ENCODE measurements at regions not wholly inside any gene's neighbourhood (a gene's known extent, or its start where the extent isn't known, plus 50 kb on each side); places are given as distances from the start of the nearest gene placed in this dataset.

GRCh38 chr9:108516391-108516790 is 339.4 kb downstream of the ACTL7B start:
- H3K9me3 Mint-ChIP-seq, result peaks cover 3% of the 10 kb centered on the region
- H3K27ac Mint-ChIP-seq, result no peak overlapping the region
- peaks cover 2% of the 10 kb centered on the region for H3K27me3 Mint-ChIP-seq
- DNase-seq (no peak), ATAC-seq (no peak)
- no peaks in the 10 kb centered on the region for H3K36me3 Mint-ChIP-seq (ENCODE audit: low read depth)
- no peak overlapping the region for H3K4me3 Mint-ChIP-seq
- H3K4me1 Mint-ChIP-seq, result no peaks in the 10 kb centered on the region

- H3K9me3 Mint-ChIP-seq, result peaks cover 3% of the 10 kb centered on the region
Measured at GRCh38 chr9:108515856-108516255, 339.9 kb downstream of the ACTL7B start.

GRCh38 chr9:108512426-108513173 is 343.2 kb downstream of the ACTL7B start:
- Mint-ChIP-seq H3K9me3 (peaks cover 8% of the 10 kb centered on the region), H3K36me3 (ENCODE audit: low read depth) (no peaks in the 10 kb centered on the region), H3K27me3 (peaks cover 2% of the 10 kb centered on the region), H3K4me3 (no peak overlapping the region), H3K27ac (no peak overlapping the region), H3K4me1 (no peaks in the 10 kb centered on the region)
- ATAC-seq (no peak), DNase-seq (no peak)

More at GRCh38 chr9:108515856-108516255, 339.9 kb downstream of the ACTL7B start:
- peaks cover 2% of the 10 kb centered on the region for H3K27me3 Mint-ChIP-seq
- H3K4me1 Mint-ChIP-seq, result no peaks in the 10 kb centered on the region
- H3K27ac Mint-ChIP-seq, result no peak overlapping the region
- H3K36me3 Mint-ChIP-seq (ENCODE audit: low read depth), result no peaks in the 10 kb centered on the region
- no peak overlapping the region for H3K4me3 Mint-ChIP-seq
- DNase-seq (no peak), ATAC-seq (no peak)

GRCh38 chr9:108511307-108511706 is 344.5 kb downstream of the ACTL7B start:
- H3K4me3 Mint-ChIP-seq, result no peak overlapping the region
- no peak overlapping the region for H3K27ac Mint-ChIP-seq
- H3K4me1 Mint-ChIP-seq, result no peaks in the 10 kb centered on the region
- no peaks in the 10 kb centered on the region for H3K36me3 Mint-ChIP-seq (ENCODE audit: low read depth)
- H3K27me3 Mint-ChIP-seq, result no peaks in the 10 kb centered on the region
- peaks cover 8% of the 10 kb centered on the region for H3K9me3 Mint-ChIP-seq
- ATAC-seq, result no peak
- no peak for DNase-seq

- no peaks in the 10 kb centered on the region for H3K4me1 Mint-ChIP-seq
- H3K9me3 Mint-ChIP-seq, result peaks cover 5% of the 10 kb centered on the region
- no peak overlapping the region for H3K4me3 Mint-ChIP-seq
- ATAC-seq (no peak), DNase-seq (no peak)
- H3K27me3 Mint-ChIP-seq, result no peaks in the 10 kb centered on the region
- H3K36me3 Mint-ChIP-seq (ENCODE audit: low read depth), result no peaks in the 10 kb centered on the region
- no peak overlapping the region for H3K27ac Mint-ChIP-seq
Measured at GRCh38 chr9:108496846-108497245, 358.9 kb downstream of the ACTL7B start.

GRCh38 chr9:108489567-108489966 is 366.2 kb downstream of the ACTL7B start:
- no peak overlapping the region for H3K27ac Mint-ChIP-seq
- DNase-seq (no peak), ATAC-seq (no peak)
- no peaks in the 10 kb centered on the region for H3K4me1 Mint-ChIP-seq
- no peaks in the 10 kb centered on the region for H3K27me3 Mint-ChIP-seq
- no peaks in the 10 kb centered on the region for H3K36me3 Mint-ChIP-seq (ENCODE audit: low read depth)
- H3K9me3 Mint-ChIP-seq, result peaks cover 5% of the 10 kb centered on the region
- no peak overlapping the region for H3K4me3 Mint-ChIP-seq

GRCh38 chr9:108486831-108487230 is 369.0 kb downstream of the ACTL7B start:
- no peak for ATAC-seq
- H3K9me3 Mint-ChIP-seq, result peaks cover 10% of the 10 kb centered on the region
- no peak overlapping the region for H3K4me3 Mint-ChIP-seq
- no peaks in the 10 kb centered on the region for H3K27me3 Mint-ChIP-seq
- H3K4me1 Mint-ChIP-seq, result no peaks in the 10 kb centered on the region
- no peaks in the 10 kb centered on the region for H3K36me3 Mint-ChIP-seq (ENCODE audit: low read depth)
- DNase-seq, result no peak
- H3K27ac Mint-ChIP-seq, result no peak overlapping the region

- no peak overlapping the region for H3K27ac Mint-ChIP-seq
- ATAC-seq, result no peak
- H3K27me3 Mint-ChIP-seq, result no peaks in the 10 kb centered on the region
- H3K36me3 Mint-ChIP-seq (ENCODE audit: low read depth), result no peaks in the 10 kb centered on the region
- peaks cover 10% of the 10 kb centered on the region for H3K9me3 Mint-ChIP-seq
- no peak for DNase-seq
- no peak overlapping the region for H3K4me3 Mint-ChIP-seq
- H3K4me1 Mint-ChIP-seq, result no peaks in the 10 kb centered on the region
Measured at GRCh38 chr9:108484468-108484867, 371.3 kb downstream of the ACTL7B start.

GRCh38 chr9:108483676-108484075 is 372.1 kb downstream of the ACTL7B start:
- no peak overlapping the region for H3K27ac Mint-ChIP-seq
- peaks cover 7% of the 10 kb centered on the region for H3K9me3 Mint-ChIP-seq
- no peak overlapping the region for H3K4me3 Mint-ChIP-seq
- H3K4me1 Mint-ChIP-seq, result no peaks in the 10 kb centered on the region
- H3K27me3 Mint-ChIP-seq, result no peaks in the 10 kb centered on the region
- ATAC-seq, result no peak
- no peaks in the 10 kb centered on the region for H3K36me3 Mint-ChIP-seq (ENCODE audit: low read depth)
- no peak for DNase-seq

- DNase-seq (no peak), ATAC-seq (no peak)
- Mint-ChIP-seq H3K4me3 (no peak overlapping the region), H3K27me3 (no peaks in the 10 kb centered on the region), H3K4me1 (no peaks in the 10 kb centered on the region), H3K9me3 (peaks cover 5% of the 10 kb centered on the region), H3K27ac (no peak overlapping the region), H3K36me3 (ENCODE audit: low read depth) (no peaks in the 10 kb centered on the region)
Measured at GRCh38 chr9:108479989-108480652, 375.7 kb downstream of the ACTL7B start.

- ATAC-seq, result peak; percentile 46
- no peaks in the 10 kb centered on the region for H3K4me1 Mint-ChIP-seq
- no peaks in the 10 kb centered on the region for H3K27me3 Mint-ChIP-seq
- H3K36me3 Mint-ChIP-seq (ENCODE audit: low read depth), result no peaks in the 10 kb centered on the region
- H3K27ac Mint-ChIP-seq, result no peak overlapping the region
- no peak overlapping the region for H3K4me3 Mint-ChIP-seq
- H3K9me3 Mint-ChIP-seq, result peaks cover 5% of the 10 kb centered on the region
- DNase-seq, result no peak
Measured at GRCh38 chr9:108478431-108479332, 377.1 kb downstream of the ACTL7B start.

GRCh38 chr9:108477529-108478006 is 378.2 kb downstream of the ACTL7B start:
- no peaks in the 10 kb centered on the region for H3K36me3 Mint-ChIP-seq (ENCODE audit: low read depth)
- no peak overlapping the region for H3K27ac Mint-ChIP-seq
- no peaks in the 10 kb centered on the region for H3K9me3 Mint-ChIP-seq
- H3K27me3 Mint-ChIP-seq, result no peaks in the 10 kb centered on the region
- DNase-seq (no peak), ATAC-seq (no peak)
- no peaks in the 10 kb centered on the region for H3K4me1 Mint-ChIP-seq
- no peak overlapping the region for H3K4me3 Mint-ChIP-seq

- H3K27me3 Mint-ChIP-seq, result no peaks in the 10 kb centered on the region
- no peaks in the 10 kb centered on the region for H3K9me3 Mint-ChIP-seq
- H3K27ac Mint-ChIP-seq, result no peak overlapping the region
- H3K4me1 Mint-ChIP-seq, result no peaks in the 10 kb centered on the region
- no peaks in the 10 kb centered on the region for H3K36me3 Mint-ChIP-seq (ENCODE audit: low read depth)
- ATAC-seq, result no peak
- DNase-seq, result no peak
- no peak overlapping the region for H3K4me3 Mint-ChIP-seq
Measured at GRCh38 chr9:108476574-108476973, 379.2 kb downstream of the ACTL7B start.

GRCh38 chr9:108475813-108476212 is 380.0 kb downstream of the ACTL7B start:
- Mint-ChIP-seq H3K36me3 (ENCODE audit: low read depth) (no peaks in the 10 kb centered on the region), H3K27me3 (no peaks in the 10 kb centered on the region), H3K27ac (no peak overlapping the region), H3K4me3 (no peak overlapping the region), H3K4me1 (no peaks in the 10 kb centered on the region), H3K9me3 (no peaks in the 10 kb centered on the region)
- no peak for DNase-seq
- no peak for ATAC-seq
